C4-2B (cell line): ENCODE measurements at regions not wholly inside any gene's neighbourhood (a gene's known extent, or its start where the extent isn't known, plus 50 kb on each side); places are given as distances from the start of the nearest gene placed in this dataset.

Experiments used
- CTCF ChIP-seq: fragments of 450-650 bp; conservative IDR thresholded peaks from 2 replicates; pipeline ENCODE4 v1.5.1; 2017; ENCODE audit warnings: mild to moderate bottlenecking
- ZFX ChIP-seq: fragments of 450-650 bp; IDR thresholded peaks from 2 replicates; pipeline ENCODE4 v1.6.1; 2017

- TF ChIP-seq CTCF (no peak), ZFX (no peak)
Measured at GRCh38 chr16:7160093-7160492, 172.6 kb upstream of the RBFOX1 start.
